HG03045 (cell line): ENCODE measurements at regions not wholly inside any gene's neighbourhood (a gene's known extent, or its start where the extent isn't known, plus 50 kb on each side); places are given as distances from the start of the nearest gene placed in this dataset.
"Not testable (repeated sequence)": the region's sequence is repeated elsewhere in the genome, so short reads cannot be mapped to it uniquely, and the experiment has no call there.

Source experiments
- ATAC-seq: cut with Tn5 transposase; IDR thresholded peaks from one replicate; pipeline ENCODE4 v1.9.1; 2021; ENCODE audit warnings: mild to moderate bottlenecking, moderate library complexity; ENCODE audit not compliant: unreplicated experiment

GRCh38 chr14:101075801-101076413 lies 172.4 kb upstream of the RTL1 start:
- ATAC-seq: no peak

- no peak for ATAC-seq
Observed at GRCh38 chr14:101076451-101077198, 173.1 kb upstream of the RTL1 start.

GRCh38 chr14:101077481-101078074 lies 174.1 kb upstream of the RTL1 start:
- no peak for ATAC-seq

- ATAC-seq: no peak
Observed at GRCh38 chr14:101078170-101078891, 174.8 kb upstream of the RTL1 start.

- ATAC-seq: no peak
Observed at GRCh38 chr14:101078892-101079221, 175.3 kb upstream of the RTL1 start.

DNA sequence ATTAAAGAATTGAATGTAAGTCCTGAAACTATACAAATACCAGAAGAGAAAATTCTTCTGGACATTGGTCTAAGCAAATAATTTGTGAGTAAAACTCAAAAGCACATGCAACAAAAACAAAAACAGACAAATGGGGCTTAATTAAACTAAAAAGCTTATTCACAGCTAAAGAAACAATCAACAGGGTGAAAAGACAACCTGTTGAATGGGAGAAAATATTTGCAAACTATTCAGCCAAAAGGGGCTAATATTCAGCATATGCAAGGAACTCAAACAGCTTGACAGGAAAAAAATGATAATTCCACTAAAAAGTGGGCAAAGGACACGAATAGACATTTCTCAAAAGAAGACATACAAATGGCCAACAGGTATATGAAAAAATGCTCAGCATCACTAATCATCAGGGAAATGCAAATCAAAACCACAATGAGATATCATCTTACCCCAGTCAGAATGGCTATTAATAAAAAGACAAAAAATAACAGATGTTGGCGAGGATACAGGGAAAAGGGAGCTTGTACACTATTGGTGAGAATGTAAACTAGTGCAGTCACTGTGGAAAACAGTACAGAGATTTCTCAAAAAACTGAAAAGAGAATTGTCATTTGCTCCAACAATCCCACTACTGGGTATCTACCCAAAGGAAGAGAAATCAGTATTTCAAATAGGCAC lies 177.5 kb upstream of the RTL1 start:
- ATAC-seq: no peak

- no peak for ATAC-seq
Observed at GRCh38 chr14:101082036-101082435, 178.5 kb upstream of the RTL1 start.

GRCh38 chr14:101082436-101083384 lies 179.2 kb upstream of the RTL1 start:
- no peak for ATAC-seq

- no peak for ATAC-seq
Observed at GRCh38 chr14:101083564-101084435, 180.3 kb upstream of the RTL1 start.

- ATAC-seq: no peak
Observed at GRCh38 chr14:101084436-101084826, 180.9 kb upstream of the RTL1 start.

DNA sequence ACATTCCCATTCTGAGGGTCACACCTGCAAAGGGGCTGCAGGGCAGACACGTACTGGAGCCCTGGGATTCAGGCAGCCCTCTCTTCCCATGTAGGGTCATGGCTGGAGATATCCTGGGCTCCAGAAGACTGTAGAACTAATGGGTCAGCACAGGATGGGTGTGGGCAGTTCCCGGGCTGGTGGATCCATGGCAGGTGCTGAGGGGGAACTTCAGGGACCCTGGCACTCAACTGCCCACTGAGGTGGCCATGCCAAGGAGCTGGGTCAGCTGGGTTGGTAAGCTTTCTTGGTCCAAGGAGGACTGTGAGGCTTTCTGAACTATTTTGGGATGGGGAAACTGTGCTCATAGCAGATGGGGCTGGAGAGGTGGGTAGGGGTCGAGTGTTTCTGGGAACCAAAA lies 183.4 kb upstream of the RTL1 start:
- ATAC-seq: no peak

- no peak for ATAC-seq
Observed at GRCh38 chr14:101087614-101088394, 184.3 kb upstream of the RTL1 start.

GRCh38 chr14:101088395-101088667 lies 184.8 kb upstream of the RTL1 start:
- ATAC-seq: no peak

DNA sequence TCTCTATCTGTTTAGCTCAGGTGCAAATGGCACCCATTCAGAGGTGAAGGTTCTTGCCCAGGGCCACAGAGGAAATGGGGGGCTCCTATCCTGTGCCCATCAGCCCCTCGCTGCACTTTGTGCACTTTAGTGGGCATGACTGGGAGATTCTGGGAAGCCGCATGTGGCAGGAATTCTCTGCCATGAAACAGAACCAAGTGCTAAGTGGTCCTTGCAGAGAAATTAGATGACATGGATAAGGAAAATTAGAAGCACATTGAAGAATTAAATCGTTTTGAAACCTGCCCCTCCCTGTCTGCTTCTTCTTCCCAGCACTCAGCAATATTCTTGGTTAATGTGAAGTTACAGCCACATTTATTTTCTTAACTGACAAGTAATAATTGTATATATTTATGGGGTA lies 185.2 kb upstream of the RTL1 start:
- no peak for ATAC-seq

DNA sequence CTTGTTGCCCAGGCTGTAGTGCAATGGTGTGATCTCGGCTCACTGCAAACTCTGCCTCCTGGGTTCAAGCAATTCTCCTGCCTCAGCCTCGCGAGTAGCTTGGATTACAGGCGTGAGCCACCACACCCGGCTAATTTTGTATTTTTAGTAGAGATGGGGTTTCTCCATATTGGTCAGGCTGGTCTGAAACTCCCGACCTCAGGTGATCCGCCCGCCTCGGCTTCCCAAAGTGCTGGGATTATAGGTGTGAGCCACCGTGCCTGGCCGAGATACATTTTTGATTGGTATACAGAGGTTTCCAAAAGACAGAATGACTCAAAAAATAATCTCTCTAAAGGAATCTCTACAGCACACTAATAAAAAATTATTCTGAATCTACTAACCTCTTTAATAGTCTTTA lies 187.0 kb upstream of the RTL1 start:
- ATAC-seq: not testable (repeated sequence)

- no peak for ATAC-seq
Observed at GRCh38 chr14:101090976-101091375, 187.5 kb upstream of the RTL1 start.

DNA sequence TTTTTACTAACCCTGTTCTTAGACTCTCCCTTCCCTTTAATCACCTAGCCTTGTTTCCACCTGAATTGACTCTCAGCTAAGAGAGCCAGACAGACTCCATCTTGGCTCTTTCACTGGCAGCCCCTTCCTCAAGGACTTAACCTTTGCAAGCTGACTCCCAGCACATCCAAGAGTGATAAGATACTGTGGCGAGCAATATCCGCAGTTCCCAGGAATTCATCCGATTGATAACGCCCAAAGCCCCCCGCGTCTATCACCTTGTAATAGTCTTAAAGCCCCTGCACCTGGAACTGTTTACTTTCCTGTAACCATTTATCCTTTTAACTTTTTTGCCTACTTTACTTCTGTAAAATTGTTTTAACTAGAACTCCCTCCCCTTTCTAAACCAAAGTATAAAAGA lies 191.4 kb upstream of the RTL1 start:
- ATAC-seq: not testable (repeated sequence)

DNA sequence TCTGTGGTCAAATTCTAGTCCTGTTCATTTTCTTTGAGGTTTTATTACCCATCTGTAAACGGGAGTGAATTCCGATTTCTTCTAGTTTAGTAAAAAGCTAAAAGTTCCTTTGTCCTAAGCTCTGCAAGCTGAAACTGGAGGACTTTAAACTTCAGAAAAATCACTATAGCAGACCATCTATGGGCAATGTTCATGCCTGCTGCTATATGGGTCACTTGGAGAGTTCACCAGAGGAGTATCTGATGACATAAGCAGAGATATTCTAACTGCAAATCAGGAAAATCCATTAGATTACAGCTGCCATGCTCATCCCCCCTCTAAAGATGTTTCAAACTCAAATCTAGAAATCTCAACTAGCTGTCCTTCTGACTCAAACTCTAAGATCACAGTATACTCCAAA lies 193.0 kb upstream of the RTL1 start:
- no peak for ATAC-seq
